WTC11 (cell line): ENCODE measurements at regions not wholly inside any gene's neighbourhood (a gene's known extent, or its start where the extent isn't known, plus 50 kb on each side); places are given as distances from the start of the nearest gene placed in this dataset.

Experiments
- ATAC-seq: fragments of 200-7000 bp; cut with Tn5 transposase; 2 replicates; pipeline ENCODE4 v1.10.0; 2021; ENCODE audit warnings: mild to moderate bottlenecking, moderate library complexity
- CTCF ChIA-PET: fragments of 300-600 bp; sonication (Branson Sonifier 250); formaldehyde crosslinking; loops from one replicate; lab custom pipeline; 2021; ENCODE audit warnings: antibody characterized with exemption; lab: Charles Lee
- POLR2A ChIA-PET: fragments of 350-600 bp; sonication (Branson Sonifier 250); formaldehyde crosslinking; loops from one replicate; lab custom pipeline; 2021; ENCODE audit warnings: antibody characterized with exemption; lab: Charles Lee
- DNase-seq: peaks from one replicate; pipeline ENCODE4 v3.0.0; 2021; ENCODE audit warnings: low spot score
- H3K27ac Mint-ChIP-seq: 2 replicates; pipeline ENCODE4 v1.8.0; 2021; ENCODE audit warnings: mixed read lengths
- H3K27me3 Mint-ChIP-seq: 2 replicates; pipeline ENCODE4 v1.8.0; 2021; ENCODE audit warnings: low read depth, mild to moderate bottlenecking, moderate library complexity, mixed read lengths
- H3K36me3 Mint-ChIP-seq: 2 replicates; pipeline ENCODE4 v1.8.0; 2021; ENCODE audit warnings: mixed read lengths
- H3K4me1 Mint-ChIP-seq: 2 replicates; pipeline ENCODE4 v1.8.0; 2022; ENCODE audit warnings: mixed read lengths
- H3K4me3 Mint-ChIP-seq: 2 replicates; pipeline ENCODE4 v1.8.0; 2021; ENCODE audit warnings: mild to moderate bottlenecking, moderate library complexity, mixed read lengths
- H3K9me3 Mint-ChIP-seq: 2 replicates; pipeline ENCODE4 v1.8.0; 2021; ENCODE audit warnings: mixed read lengths
- CREB1 ChIP-seq: sonication (generic); formaldehyde crosslinking; IDR thresholded peaks from 2 replicates; pipeline ENCODE4 v1.8.0; 2023; ENCODE audit warnings: mild to moderate bottlenecking, missing genetic modification reagents
- ELF4 ChIP-seq: sonication (generic); formaldehyde crosslinking; IDR thresholded peaks from 2 replicates; pipeline ENCODE4 v1.8.1; 2022; ENCODE audit warnings: low read depth, mild to moderate bottlenecking, moderate library complexity, missing genetic modification reagents
- ETV6 ChIP-seq: sonication (generic); formaldehyde crosslinking; IDR thresholded peaks from 2 replicates; pipeline ENCODE4 v1.8.1; 2022; ENCODE audit warnings: mild to moderate bottlenecking, missing genetic modification reagents
- FOXP1 ChIP-seq: sonication (generic); formaldehyde crosslinking; IDR thresholded peaks from 2 replicates; pipeline ENCODE4 v1.8.0; 2022; ENCODE audit warnings: missing genetic modification reagents, mild to moderate bottlenecking, moderate library complexity, borderline replicate concordance
- GABPB1 ChIP-seq: sonication (generic); formaldehyde crosslinking; IDR thresholded peaks from 2 replicates; pipeline ENCODE4 v1.8.1; 2023; ENCODE audit warnings: mild to moderate bottlenecking, missing genetic modification reagents
- GRHL2 ChIP-seq: fragments of 250-450 bp; sonication (Bioruptor Pico); IDR thresholded peaks from 2 replicates; pipeline ENCODE4 v1.8.0; 2022; ENCODE audit warnings: mild to moderate bottlenecking, moderate library complexity; ENCODE audit not compliant: insufficient replicate concordance, severe bottlenecking
- GTF2I ChIP-seq: fragments of 250-450 bp; sonication (Bioruptor Pico); conservative IDR thresholded peaks from 2 replicates; pipeline ENCODE4 v1.4.0; 2021; ENCODE audit warnings: mild to moderate bottlenecking
- HMGA2 ChIP-seq: fragments of 250-450 bp; sonication (Bioruptor Pico); IDR thresholded peaks from 2 replicates; pipeline ENCODE4 v1.4.0; 2021; ENCODE audit warnings: mild to moderate bottlenecking, moderate library complexity
- MAX ChIP-seq: sonication (generic); formaldehyde crosslinking; IDR thresholded peaks from 2 replicates; pipeline ENCODE4 v1.8.0; 2022; ENCODE audit warnings: mild to moderate bottlenecking, missing genetic modification reagents
- MYBL2 ChIP-seq: sonication (generic); formaldehyde crosslinking; IDR thresholded peaks from 2 replicates; pipeline ENCODE4 v1.8.1; 2023; ENCODE audit warnings: mild to moderate bottlenecking, moderate library complexity, missing genetic modification reagents
- NR1H2 ChIP-seq: sonication (generic); formaldehyde crosslinking; IDR thresholded peaks from 2 replicates; pipeline ENCODE4 v1.9.0; 2021; ENCODE audit warnings: mild to moderate bottlenecking, moderate library complexity, missing genetic modification reagents
- TEAD4 ChIP-seq: sonication (generic); formaldehyde crosslinking; IDR thresholded peaks from 2 replicates; pipeline ENCODE4 v1.8.0; 2022; ENCODE audit warnings: mild to moderate bottlenecking, missing genetic modification reagents
- ZBTB21 ChIP-seq: sonication (generic); formaldehyde crosslinking; IDR thresholded peaks from 2 replicates; pipeline ENCODE4 v1.8.1; 2023; ENCODE audit warnings: mild to moderate bottlenecking, missing genetic modification reagents, borderline replicate concordance
- TF ChIP-seq, protein P1 (sequence below): sonication (generic); formaldehyde crosslinking; IDR thresholded peaks from 2 replicates; pipeline ENCODE4 v1.8.1; 2022; ENCODE audit warnings: mild to moderate bottlenecking, moderate library complexity, missing genetic modification reagents
- TF ChIP-seq, protein P2 (sequence below): sonication (generic); formaldehyde crosslinking; conservative IDR thresholded peaks from 2 replicates; pipeline ENCODE4 v1.8.1; 2022; ENCODE audit warnings: mild to moderate bottlenecking, missing genetic modification reagents
- TF ChIP-seq, protein P3 (sequence below): sonication (generic); formaldehyde crosslinking; IDR thresholded peaks from 2 replicates; pipeline ENCODE4 v1.8.0; 2023; ENCODE audit warnings: missing genetic modification reagents, mild to moderate bottlenecking, borderline replicate concordance
- TF ChIP-seq, protein P4 (sequence below): sonication (generic); formaldehyde crosslinking; IDR thresholded peaks from 2 replicates; pipeline ENCODE4 v1.8.1; 2022; ENCODE audit warnings: missing genetic modification reagents, borderline replicate concordance
- TF ChIP-seq, protein P5 (sequence below): sonication (generic); formaldehyde crosslinking; IDR thresholded peaks from 2 replicates; pipeline ENCODE4 v1.8.1; 2023; ENCODE audit warnings: mild to moderate bottlenecking, missing genetic modification reagents, moderate library complexity

DNA sequence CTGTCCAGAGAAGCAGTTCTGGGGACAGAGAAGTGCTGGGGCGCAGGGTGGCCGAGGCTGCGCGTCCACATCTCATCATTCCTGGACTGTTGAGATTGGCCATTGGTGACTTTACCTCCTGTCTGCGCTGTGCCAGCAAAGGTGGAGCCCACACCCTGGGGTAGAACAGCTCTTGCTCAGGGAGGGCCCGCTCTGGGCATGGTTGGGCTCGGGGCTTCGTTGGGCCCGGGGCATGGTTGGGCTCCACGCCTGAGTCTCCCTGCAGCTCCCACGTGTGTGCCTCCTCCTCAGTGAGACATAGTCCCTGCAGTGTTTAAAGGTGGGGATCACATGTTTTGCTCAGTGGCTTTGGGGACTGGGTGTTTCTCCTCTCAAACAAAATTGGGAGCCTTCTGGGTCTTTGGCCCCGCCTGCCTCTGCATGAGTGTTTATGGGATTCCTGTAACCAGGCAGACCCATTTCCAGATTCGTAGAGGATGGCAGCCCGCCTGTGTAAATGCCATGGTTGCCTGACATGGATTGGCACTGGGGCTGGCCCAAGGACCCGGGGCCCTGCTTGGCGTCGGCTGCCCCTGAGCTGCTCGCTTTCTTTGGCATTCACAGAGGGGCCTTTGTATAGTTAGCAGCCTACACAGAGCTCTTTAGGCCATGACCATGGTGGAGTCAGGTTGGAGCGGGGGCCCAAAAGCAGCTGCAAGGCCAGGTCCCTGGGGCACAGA lies 104.6 kb downstream of the TLR5 start (continued):
- TF ChIP-seq, protein P1, sequence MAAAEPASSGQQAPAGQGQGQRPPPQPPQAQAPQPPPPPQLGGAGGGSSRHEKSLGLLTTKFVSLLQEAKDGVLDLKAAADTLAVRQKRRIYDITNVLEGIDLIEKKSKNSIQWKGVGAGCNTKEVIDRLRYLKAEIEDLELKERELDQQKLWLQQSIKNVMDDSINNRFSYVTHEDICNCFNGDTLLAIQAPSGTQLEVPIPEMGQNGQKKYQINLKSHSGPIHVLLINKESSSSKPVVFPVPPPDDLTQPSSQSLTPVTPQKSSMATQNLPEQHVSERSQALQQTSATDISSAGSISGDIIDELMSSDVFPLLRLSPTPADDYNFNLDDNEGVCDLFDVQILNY: no peak
- TF ChIP-seq, all 79 proteins: peak for 0

GRCh38 chr1:223039990-223040389 lies 103.1 kb downstream of the TLR5 start:
- H3K27ac Mint-ChIP-seq: no peak overlapping the region
- TF ChIP-seq ETV6: no peak
- no peak for TF ChIP-seq GRHL2 (CRISPR knock-in tag)
- no peak for TF ChIP-seq TEAD4 (CRISPR knock-in tag)
- no peak for TF ChIP-seq CREB1 (CRISPR knock-in tag)
- no peak for TF ChIP-seq GABPB1
- TF ChIP-seq ELF4 (CRISPR knock-in tag): no peak
- TF ChIP-seq NR1H2 (CRISPR knock-in tag): no peak
- TF ChIP-seq, protein P2, sequence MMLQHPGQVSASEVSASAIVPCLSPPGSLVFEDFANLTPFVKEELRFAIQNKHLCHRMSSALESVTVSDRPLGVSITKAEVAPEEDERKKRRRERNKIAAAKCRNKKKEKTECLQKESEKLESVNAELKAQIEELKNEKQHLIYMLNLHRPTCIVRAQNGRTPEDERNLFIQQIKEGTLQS (CRISPR knock-in tag): no peak
- TF ChIP-seq, protein P3, sequence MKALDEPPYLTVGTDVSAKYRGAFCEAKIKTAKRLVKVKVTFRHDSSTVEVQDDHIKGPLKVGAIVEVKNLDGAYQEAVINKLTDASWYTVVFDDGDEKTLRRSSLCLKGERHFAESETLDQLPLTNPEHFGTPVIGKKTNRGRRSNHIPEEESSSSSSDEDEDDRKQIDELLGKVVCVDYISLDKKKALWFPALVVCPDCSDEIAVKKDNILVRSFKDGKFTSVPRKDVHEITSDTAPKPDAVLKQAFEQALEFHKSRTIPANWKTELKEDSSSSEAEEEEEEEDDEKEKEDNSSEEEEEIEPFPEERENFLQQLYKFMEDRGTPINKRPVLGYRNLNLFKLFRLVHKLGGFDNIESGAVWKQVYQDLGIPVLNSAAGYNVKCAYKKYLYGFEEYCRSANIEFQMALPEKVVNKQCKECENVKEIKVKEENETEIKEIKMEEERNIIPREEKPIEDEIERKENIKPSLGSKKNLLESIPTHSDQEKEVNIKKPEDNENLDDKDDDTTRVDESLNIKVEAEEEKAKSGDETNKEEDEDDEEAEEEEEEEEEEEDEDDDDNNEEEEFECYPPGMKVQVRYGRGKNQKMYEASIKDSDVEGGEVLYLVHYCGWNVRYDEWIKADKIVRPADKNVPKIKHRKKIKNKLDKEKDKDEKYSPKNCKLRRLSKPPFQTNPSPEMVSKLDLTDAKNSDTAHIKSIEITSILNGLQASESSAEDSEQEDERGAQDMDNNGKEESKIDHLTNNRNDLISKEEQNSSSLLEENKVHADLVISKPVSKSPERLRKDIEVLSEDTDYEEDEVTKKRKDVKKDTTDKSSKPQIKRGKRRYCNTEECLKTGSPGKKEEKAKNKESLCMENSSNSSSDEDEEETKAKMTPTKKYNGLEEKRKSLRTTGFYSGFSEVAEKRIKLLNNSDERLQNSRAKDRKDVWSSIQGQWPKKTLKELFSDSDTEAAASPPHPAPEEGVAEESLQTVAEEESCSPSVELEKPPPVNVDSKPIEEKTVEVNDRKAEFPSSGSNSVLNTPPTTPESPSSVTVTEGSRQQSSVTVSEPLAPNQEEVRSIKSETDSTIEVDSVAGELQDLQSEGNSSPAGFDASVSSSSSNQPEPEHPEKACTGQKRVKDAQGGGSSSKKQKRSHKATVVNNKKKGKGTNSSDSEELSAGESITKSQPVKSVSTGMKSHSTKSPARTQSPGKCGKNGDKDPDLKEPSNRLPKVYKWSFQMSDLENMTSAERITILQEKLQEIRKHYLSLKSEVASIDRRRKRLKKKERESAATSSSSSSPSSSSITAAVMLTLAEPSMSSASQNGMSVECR (CRISPR knock-in tag): no peak
- TF ChIP-seq MAX: no peak
- no peak for TF ChIP-seq ZBTB21 (CRISPR knock-in tag)
- TF ChIP-seq MYBL2 (CRISPR knock-in tag): no peak
- TF ChIP-seq FOXP1 (CRISPR knock-in tag): no peak
- TF ChIP-seq, protein P4, sequence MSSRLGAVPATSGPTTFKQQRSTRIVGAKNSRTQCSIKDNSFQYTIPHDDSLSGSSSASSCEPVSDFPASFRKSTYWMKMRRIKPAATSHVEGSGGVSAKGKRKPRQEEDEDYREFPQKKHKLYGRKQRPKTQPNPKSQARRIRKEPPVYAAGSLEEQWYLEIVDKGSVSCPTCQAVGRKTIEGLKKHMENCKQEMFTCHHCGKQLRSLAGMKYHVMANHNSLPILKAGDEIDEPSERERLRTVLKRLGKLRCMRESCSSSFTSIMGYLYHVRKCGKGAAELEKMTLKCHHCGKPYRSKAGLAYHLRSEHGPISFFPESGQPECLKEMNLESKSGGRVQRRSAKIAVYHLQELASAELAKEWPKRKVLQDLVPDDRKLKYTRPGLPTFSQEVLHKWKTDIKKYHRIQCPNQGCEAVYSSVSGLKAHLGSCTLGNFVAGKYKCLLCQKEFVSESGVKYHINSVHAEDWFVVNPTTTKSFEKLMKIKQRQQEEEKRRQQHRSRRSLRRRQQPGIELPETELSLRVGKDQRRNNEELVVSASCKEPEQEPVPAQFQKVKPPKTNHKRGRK: no peak
- no peak for TF ChIP-seq HMGA2 (CRISPR knock-in tag)
- TF ChIP-seq, protein P5, sequence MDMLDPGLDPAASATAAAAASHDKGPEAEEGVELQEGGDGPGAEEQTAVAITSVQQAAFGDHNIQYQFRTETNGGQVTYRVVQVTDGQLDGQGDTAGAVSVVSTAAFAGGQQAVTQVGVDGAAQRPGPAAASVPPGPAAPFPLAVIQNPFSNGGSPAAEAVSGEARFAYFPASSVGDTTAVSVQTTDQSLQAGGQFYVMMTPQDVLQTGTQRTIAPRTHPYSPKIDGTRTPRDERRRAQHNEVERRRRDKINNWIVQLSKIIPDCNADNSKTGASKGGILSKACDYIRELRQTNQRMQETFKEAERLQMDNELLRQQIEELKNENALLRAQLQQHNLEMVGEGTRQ (CRISPR knock-in tag): no peak
- TF ChIP-seq GTF2I (CRISPR knock-in tag): no peak
- CTCF ChIA-PET: interaction anchor here (1.3 kb wide), 2 partner anchors 41 to 84 kb away, joined by 3 to 8 read pairs; no protein-coding TSS in a partner anchor
- no peak overlapping the region for H3K4me3 Mint-ChIP-seq
- H3K4me1 Mint-ChIP-seq: peaks cover 50% of the 10 kb centered on the region
- DNase-seq: no peak
- POLR2A ChIA-PET: interaction anchor here (1.3 kb wide), 1 partner anchor 9 kb away, joined by 3 read pairs; no protein-coding TSS in a partner anchor
- H3K36me3 Mint-ChIP-seq: peaks cover 28% of the 10 kb centered on the region
- peaks cover 12% of the 10 kb centered on the region for H3K27me3 Mint-ChIP-seq
- ATAC-seq: no peak
- H3K9me3 Mint-ChIP-seq: peaks cover 7% of the 10 kb centered on the region
